PFSK-1 (cell line): ENCODE measurements at regions not wholly inside any gene's neighbourhood (a gene's known extent, or its start where the extent isn't known, plus 50 kb on each side); places are given as distances from the start of the nearest gene placed in this dataset.

ENCODE experiments used
- FOXP2 ChIP-seq: optimal IDR thresholded peaks from 2 replicates; pipeline ENCODE3; 2011; ENCODE audit warnings: borderline replicate concordance, control low read depth, inconsistent platforms; ENCODE audit not compliant: insufficient read depth; ENCODE audit errors: extremely low read length, extremely low read depth
- POLR2AphosphoS5 ChIP-seq: IDR thresholded peaks from 2 replicates; pipeline ENCODE4 v1.6.1; 2012; ENCODE audit warnings: low read depth, mild to moderate bottlenecking, control low read depth, low read length, moderate library complexity
- REST ChIP-seq, 2 experiments: IDR thresholded peaks; 2 replicates each; pipeline versions ENCODE4 v1.6.1 to v1.8.0; 2011 to 2012; ENCODE audit warnings: low read depth in 2 of 2, low read length in 2 of 2, control low read depth in 1 of 2, inconsistent platforms in 1 of 2, mild to moderate bottlenecking in 1 of 2, moderate library complexity in 1 of 2; ENCODE audit not compliant: insufficient read depth in 1 of 2
- SIN3A ChIP-seq: IDR thresholded peaks from 2 replicates; pipeline ENCODE4 v1.6.1; 2012; ENCODE audit warnings: mild to moderate bottlenecking, low read length, moderate library complexity, borderline replicate concordance; ENCODE audit not compliant: insufficient read depth
- TAF1 ChIP-seq: IDR thresholded peaks from 2 replicates; pipeline ENCODE4 v1.6.1; 2012; ENCODE audit warnings: low read length, control low read depth, borderline replicate concordance; ENCODE audit not compliant: insufficient read depth

- TF ChIP-seq REST (IDR thresholded peaks at IDR 0.05; ENCODE audit: insufficient read depth in 1 of 2, low read depth in 2 of 2, low read length in 2 of 2) = no peak
- TF ChIP-seq TAF1 = no peak
- TF ChIP-seq FOXP2 = no peak
- TF ChIP-seq SIN3A = no peak
- TF ChIP-seq POLR2AphosphoS5 = no peak
These were observed 82.8 kb upstream of the ADO start for GRCh38 chr10:62721687-62722086.

GRCh38 chr10:62723375-62723774 lies 81.1 kb upstream of the ADO start:
- no peak for TF ChIP-seq REST (IDR thresholded peaks at IDR 0.05; ENCODE audit: insufficient read depth in 1 of 2, low read depth in 2 of 2, low read length in 2 of 2)
- TF ChIP-seq FOXP2 = no peak
- no peak for TF ChIP-seq TAF1
- no peak for TF ChIP-seq SIN3A

- TF ChIP-seq TAF1 (no peak), REST (IDR thresholded peaks at IDR 0.05; ENCODE audit: insufficient read depth in 1 of 2, low read depth in 2 of 2, low read length in 2 of 2) (no peak), POLR2AphosphoS5 (no peak), FOXP2 (no peak), SIN3A (no peak)
These were observed 80.1 kb upstream of the ADO start for GRCh38 chr10:62724465-62724864.

- TF ChIP-seq POLR2AphosphoS5 = no peak
- TF ChIP-seq REST (IDR thresholded peaks at IDR 0.05; ENCODE audit: insufficient read depth in 1 of 2, low read depth in 2 of 2, low read length in 2 of 2) = no peak
- no peak for TF ChIP-seq TAF1
- no peak for TF ChIP-seq SIN3A
- TF ChIP-seq FOXP2 = no peak
These were observed 78.4 kb upstream of the ADO start for GRCh38 chr10:62726142-62726541.

GRCh38 chr10:62726638-62727037 lies 77.9 kb upstream of the ADO start:
- TF ChIP-seq TAF1 (no peak), REST (IDR thresholded peaks at IDR 0.05; ENCODE audit: insufficient read depth in 1 of 2, low read depth in 2 of 2, low read length in 2 of 2) (no peak), POLR2AphosphoS5 (no peak)
